Fibroblast of mammary gland (primary cell): ENCODE measurements at regions not wholly inside any gene's neighbourhood (a gene's known extent, or its start where the extent isn't known, plus 50 kb on each side); places are given as distances from the start of the nearest gene placed in this dataset.
"Not testable (repeated sequence)": the region's sequence is repeated elsewhere in the genome, so short reads cannot be mapped to it uniquely, and the experiment has no call there.

Experiments
- DNase-seq: peaks from one replicate; pipeline ENCODE4 v3.0.0-alpha.2; 2010; ENCODE audit warnings: low read depth
- H3K4me3 ChIP-seq: 2 replicates; pipeline ENCODE4 v1.5.1; 2011; ENCODE audit warnings: low read depth, mild to moderate bottlenecking, low read length, moderate library complexity; ENCODE audit not compliant: control insufficient read depth
- CTCF ChIP-seq: conservative IDR thresholded peaks from 2 replicates; pipeline ENCODE4 v1.5.1; 2011; ENCODE audit warnings: low read depth, low read length, inconsistent platforms; ENCODE audit not compliant: control insufficient read depth, insufficient read depth

- H3K4me3 ChIP-seq, result no peak overlapping the region
- no peak for TF ChIP-seq CTCF
- DNase-seq, result no peak
Observed at GRCh38 chr6:92688342-92688741, 731.0 kb downstream of the EPHA7 start.

DNA sequence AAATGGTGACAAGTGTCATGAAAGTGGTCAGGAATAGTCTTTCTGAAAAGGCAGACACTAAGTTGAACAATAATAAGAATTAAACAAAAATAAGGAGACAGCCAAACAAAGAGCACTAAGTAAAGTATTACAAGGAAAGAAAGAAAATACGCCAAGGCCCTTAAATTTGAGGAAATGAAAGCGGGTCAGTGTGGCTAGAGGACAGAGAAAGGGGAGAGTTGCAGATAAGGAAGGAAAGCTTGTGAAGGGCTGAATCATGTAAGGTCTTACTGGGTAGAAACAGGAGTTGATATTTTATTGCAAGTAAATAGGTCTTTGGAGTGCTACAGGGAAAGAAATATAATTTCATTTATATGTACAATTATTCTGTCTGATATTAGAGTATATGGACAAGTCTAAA lies 732.1 kb downstream of the EPHA7 start:
- TF ChIP-seq CTCF, result no peak
- no peak overlapping the region for H3K4me3 ChIP-seq

GRCh38 chr6:92684386-92684785 lies 735.0 kb downstream of the EPHA7 start:
- no peak for TF ChIP-seq CTCF
- no peak for DNase-seq

More for the DNA sequence above, 732.1 kb downstream of the EPHA7 start:
- no peak for DNase-seq

GRCh38 chr6:92683748-92684147 lies 735.6 kb downstream of the EPHA7 start:
- H3K4me3 ChIP-seq, result no peak overlapping the region
- no peak for DNase-seq
- no peak for TF ChIP-seq CTCF

More at GRCh38 chr6:92684386-92684785, 735.0 kb downstream of the EPHA7 start:
- no peak overlapping the region for H3K4me3 ChIP-seq

DNA sequence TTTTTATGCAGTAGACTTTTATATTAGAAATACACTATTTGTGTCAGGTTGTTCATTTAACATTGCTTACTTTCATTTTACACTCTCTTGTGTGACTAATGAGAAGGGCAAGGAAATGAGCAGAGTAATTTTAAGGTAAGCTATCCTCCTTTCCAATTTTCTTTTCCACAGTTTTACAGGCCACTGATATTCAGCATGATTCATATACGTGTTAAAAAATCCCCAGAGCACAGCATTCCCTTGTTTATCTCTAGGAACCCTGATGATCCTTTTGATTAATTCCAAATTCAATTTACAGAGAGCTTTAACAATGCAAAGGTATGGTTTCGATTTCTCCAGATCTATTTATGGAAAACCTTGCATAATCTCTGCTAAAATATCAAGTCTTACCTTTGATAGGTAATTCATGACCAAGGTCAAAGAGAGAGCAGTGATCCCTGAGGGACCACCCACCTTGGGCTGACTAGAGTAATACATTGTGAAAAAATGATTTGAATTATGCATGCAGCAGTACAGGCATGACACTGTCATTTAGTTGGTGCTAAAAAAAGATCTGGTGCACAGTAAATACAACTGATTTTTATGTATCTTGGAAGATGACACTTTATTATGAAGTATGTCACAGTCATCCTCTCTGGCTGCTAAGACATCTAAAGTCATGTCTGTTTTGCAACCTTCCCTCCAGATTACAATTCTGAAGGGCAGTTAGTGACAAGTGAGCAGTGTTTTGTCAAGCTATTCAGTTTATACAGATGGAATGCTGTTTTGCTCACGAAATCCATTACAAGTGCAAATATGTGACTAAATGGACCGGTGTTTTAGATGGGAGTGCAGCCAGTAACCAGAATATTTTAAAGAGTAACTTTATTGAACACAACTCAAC lies 736.6 kb downstream of the EPHA7 start:
- no peak for TF ChIP-seq CTCF
- no peak overlapping the region for H3K4me3 ChIP-seq
- DNase-seq, result no peak

- no peak for TF ChIP-seq CTCF
- H3K4me3 ChIP-seq, result no peak overlapping the region
- DNase-seq, result no peak
Observed at GRCh38 chr6:92681401-92681800, 738.0 kb downstream of the EPHA7 start.

DNA sequence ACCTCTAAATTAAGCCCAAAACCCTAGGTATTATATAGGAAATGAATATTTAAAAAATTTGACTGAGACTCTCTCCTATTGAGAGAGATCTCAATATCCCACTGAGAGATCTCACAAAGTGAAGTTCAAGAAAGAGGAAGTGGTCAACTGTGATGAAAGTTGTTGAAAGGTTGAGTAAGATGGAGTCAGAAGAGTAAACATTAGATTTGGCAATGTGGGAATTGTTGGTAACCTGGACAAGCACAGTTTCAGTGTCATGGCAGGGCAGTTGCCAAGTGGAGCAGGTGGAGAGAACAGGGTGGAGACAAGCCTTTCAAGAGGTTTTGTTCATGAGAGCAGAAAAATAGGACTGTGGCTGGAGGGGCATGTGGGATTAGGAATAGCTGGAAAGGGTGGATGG lies 747.9 kb downstream of the EPHA7 start:
- DNase-seq, result not testable (repeated sequence)

More for the DNA sequence above, 747.9 kb downstream of the EPHA7 start:
- not testable (repeated sequence) for H3K4me3 ChIP-seq
